ENCODE measurements at regions not wholly inside any gene's neighbourhood (a gene's known extent, or its start where the extent isn't known, plus 50 kb on each side); places are given as distances from the start of the nearest gene placed in this dataset.
"Not testable (repeated sequence)": the region's sequence is repeated elsewhere in the genome, so short reads cannot be mapped to it uniquely, and the experiment has no call there.

DNA sequence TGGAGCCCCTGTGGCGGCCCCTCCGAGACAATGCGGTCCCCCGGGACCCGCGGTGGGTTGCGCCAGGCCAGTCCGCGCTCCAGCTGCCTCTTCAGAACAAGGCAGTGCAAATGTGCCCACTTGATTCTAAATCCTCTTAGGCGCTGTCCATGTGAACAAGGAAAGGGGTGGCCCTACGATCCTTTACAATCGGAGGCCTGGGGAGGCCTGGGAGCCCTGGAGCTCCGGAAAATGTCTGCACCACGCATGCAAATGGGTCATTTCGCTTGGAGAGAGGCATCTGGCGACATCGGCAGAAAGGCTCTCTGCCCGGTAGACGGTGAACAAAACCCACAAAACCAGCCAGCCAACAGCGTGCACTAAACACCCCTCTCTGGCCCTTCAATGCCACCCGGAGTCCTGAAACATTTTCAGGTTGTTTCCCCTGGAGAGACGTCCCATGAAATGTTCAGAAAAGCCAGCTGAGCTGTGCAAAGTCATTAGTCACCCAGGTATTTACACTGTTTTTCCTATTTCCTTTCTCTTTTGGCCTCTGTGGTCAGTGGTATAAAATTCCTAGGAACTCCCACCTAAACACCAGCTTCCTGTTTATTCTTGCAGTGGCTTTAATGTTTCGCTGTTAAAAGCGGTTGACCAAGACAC, 102.8 kb upstream of the ZNF438 start:
- DNase-seq (ENCODE audit: insufficient read length, low spot score, missing footprints) = peak; percentile 77
- H3K9me3 ChIP-seq (ENCODE audit: low read depth, low read length) = no peaks in the 10 kb centered on the region
- peaks cover 24% of the 10 kb centered on the region for H3K4me1 ChIP-seq (ENCODE audit: insufficient read depth, low read length)
- no peaks in the 10 kb centered on the region for H4K20me1 ChIP-seq (ENCODE audit: insufficient read depth, low read length)
- H2AFZ ChIP-seq (ENCODE audit: low read length) = peak overlapping the region; percentile 89
- peak overlapping the region; percentile 80 for H3K27ac ChIP-seq (ENCODE audit: low read depth, low read length)
- no peaks in the 10 kb centered on the region for H3K79me2 ChIP-seq (ENCODE audit: insufficient read depth, low read length)
- TF ChIP-seq, protein P1, sequence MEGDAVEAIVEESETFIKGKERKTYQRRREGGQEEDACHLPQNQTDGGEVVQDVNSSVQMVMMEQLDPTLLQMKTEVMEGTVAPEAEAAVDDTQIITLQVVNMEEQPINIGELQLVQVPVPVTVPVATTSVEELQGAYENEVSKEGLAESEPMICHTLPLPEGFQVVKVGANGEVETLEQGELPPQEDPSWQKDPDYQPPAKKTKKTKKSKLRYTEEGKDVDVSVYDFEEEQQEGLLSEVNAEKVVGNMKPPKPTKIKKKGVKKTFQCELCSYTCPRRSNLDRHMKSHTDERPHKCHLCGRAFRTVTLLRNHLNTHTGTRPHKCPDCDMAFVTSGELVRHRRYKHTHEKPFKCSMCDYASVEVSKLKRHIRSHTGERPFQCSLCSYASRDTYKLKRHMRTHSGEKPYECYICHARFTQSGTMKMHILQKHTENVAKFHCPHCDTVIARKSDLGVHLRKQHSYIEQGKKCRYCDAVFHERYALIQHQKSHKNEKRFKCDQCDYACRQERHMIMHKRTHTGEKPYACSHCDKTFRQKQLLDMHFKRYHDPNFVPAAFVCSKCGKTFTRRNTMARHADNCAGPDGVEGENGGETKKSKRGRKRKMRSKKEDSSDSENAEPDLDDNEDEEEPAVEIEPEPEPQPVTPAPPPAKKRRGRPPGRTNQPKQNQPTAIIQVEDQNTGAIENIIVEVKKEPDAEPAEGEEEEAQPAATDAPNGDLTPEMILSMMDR (IDR thresholded peaks at IDR 0.05; ENCODE audit: extremely low read depth, low read depth, low read length) = no peak
- peak overlapping the region; percentile 81 for H3K4me2 ChIP-seq (ENCODE audit: insufficient read depth, low read length)
- no peaks in the 10 kb centered on the region for H3K27me3 ChIP-seq (ENCODE audit: insufficient read depth, low read length)
- no peaks in the 10 kb centered on the region for H3K36me3 ChIP-seq (ENCODE audit: insufficient read depth, low read length)
- peak overlapping the region; percentile 69 for H3K4me3 ChIP-seq (ENCODE audit: insufficient read depth, low read length)

DNA sequence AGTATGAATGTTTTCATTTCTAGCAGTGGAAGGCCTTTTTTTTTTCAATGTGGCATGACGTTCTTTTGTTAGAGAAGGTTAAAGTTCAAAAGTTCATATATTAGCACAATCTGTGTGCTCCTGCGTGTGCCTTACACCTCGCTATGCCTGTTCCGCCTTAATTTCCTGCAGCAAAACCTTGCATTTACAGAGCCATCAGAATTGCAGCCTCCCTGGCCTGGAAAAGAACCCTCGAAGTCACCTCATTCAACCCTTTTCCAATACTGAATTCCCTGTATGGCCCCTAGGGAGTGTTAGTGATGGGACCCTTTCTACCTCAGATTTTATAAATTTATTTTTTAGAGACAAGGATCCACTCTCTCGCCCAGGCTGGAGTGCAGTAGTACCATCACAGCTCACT, 103.5 kb upstream of the ZNF438 start:
- Histone ChIP-seq H4K20me1 (ENCODE audit: insufficient read depth, low read length) (no peaks in the 10 kb centered on the region), H3K27me3 (ENCODE audit: insufficient read depth, low read length) (no peaks in the 10 kb centered on the region), H3K9me3 (ENCODE audit: low read depth, low read length) (no peaks in the 10 kb centered on the region), H3K4me2 (ENCODE audit: insufficient read depth, low read length) (peak overlapping the region; percentile 81), H3K79me2 (ENCODE audit: insufficient read depth, low read length) (no peaks in the 10 kb centered on the region), H3K27ac (ENCODE audit: low read depth, low read length) (no peak overlapping the region), H3K36me3 (ENCODE audit: insufficient read depth, low read length) (no peaks in the 10 kb centered on the region), H3K4me1 (ENCODE audit: insufficient read depth, low read length) (peaks cover 24% of the 10 kb centered on the region), H3K4me3 (ENCODE audit: insufficient read depth, low read length) (no peak overlapping the region), H2AFZ (ENCODE audit: low read length) (no peak overlapping the region)
- TF ChIP-seq, protein P1 (IDR thresholded peaks at IDR 0.05; ENCODE audit: extremely low read depth, low read depth, low read length) = no peak
- DNase-seq (ENCODE audit: insufficient read length, low spot score, missing footprints) = no peak

GRCh38 chr10:31135791-31136190, 104.1 kb upstream of the ZNF438 start:
- peaks cover 24% of the 10 kb centered on the region for H3K4me1 ChIP-seq (ENCODE audit: insufficient read depth, low read length)
- not testable (repeated sequence) for H3K4me3 ChIP-seq (ENCODE audit: insufficient read depth, low read length); DNase-seq (ENCODE audit: insufficient read length, low spot score, missing footprints); H4K20me1 ChIP-seq (ENCODE audit: insufficient read depth, low read length); H2AFZ ChIP-seq (ENCODE audit: low read length); H3K27ac ChIP-seq (ENCODE audit: low read depth, low read length); H3K4me2 ChIP-seq (ENCODE audit: insufficient read depth, low read length); H3K36me3 ChIP-seq (ENCODE audit: insufficient read depth, low read length); H3K9me3 ChIP-seq (ENCODE audit: low read depth, low read length); H3K27me3 ChIP-seq (ENCODE audit: insufficient read depth, low read length); H3K79me2 ChIP-seq (ENCODE audit: insufficient read depth, low read length)

GRCh38 chr10:31136386-31136785, 104.7 kb upstream of the ZNF438 start:
- no peak overlapping the region for H2AFZ ChIP-seq (ENCODE audit: low read length)
- H4K20me1 ChIP-seq (ENCODE audit: insufficient read depth, low read length) = no peaks in the 10 kb centered on the region
- H3K4me2 ChIP-seq (ENCODE audit: insufficient read depth, low read length) = no peak overlapping the region

More at GRCh38 chr10:31136386-31136785, 104.7 kb upstream of the ZNF438 start:
- Histone ChIP-seq H3K27ac (ENCODE audit: low read depth, low read length) (no peak overlapping the region), H3K27me3 (ENCODE audit: insufficient read depth, low read length) (no peaks in the 10 kb centered on the region), H3K36me3 (ENCODE audit: insufficient read depth, low read length) (no peaks in the 10 kb centered on the region), H3K4me3 (ENCODE audit: insufficient read depth, low read length) (no peak overlapping the region), H3K9me3 (ENCODE audit: low read depth, low read length) (no peaks in the 10 kb centered on the region), H3K4me1 (ENCODE audit: insufficient read depth, low read length) (peaks cover 25% of the 10 kb centered on the region), H3K79me2 (ENCODE audit: insufficient read depth, low read length) (no peaks in the 10 kb centered on the region)
- no peak for DNase-seq (ENCODE audit: insufficient read length, low spot score, missing footprints)
- TF ChIP-seq, protein P1 (IDR thresholded peaks at IDR 0.05; ENCODE audit: extremely low read depth, low read depth, low read length) = no peak
